SK-N-SH treated with all-trans-retinoic acid at 6 μM for 48 hours (cell line): ENCODE measurements at regions not wholly inside any gene's neighbourhood (a gene's known extent, or its start where the extent isn't known, plus 50 kb on each side); places are given as distances from the start of the nearest gene placed in this dataset.

Source experiments
- ATAC-seq: fragments of 200-7000 bp; cut with Tn5 transposase; 3 replicates; pipeline ENCODE4 v1.9.1; 2020; ENCODE audit warnings: mild to moderate bottlenecking, moderate library complexity
- ARNTL ChIP-seq: fragments of 450-650 bp; formaldehyde crosslinking; IDR thresholded peaks from 2 replicates; pipeline ENCODE4 v1.5.0; 2020; ENCODE audit warnings: low read depth, mild to moderate bottlenecking, moderate library complexity, borderline replicate concordance
- BACH2 ChIP-seq: fragments of 250-450 bp; sonication (Bioruptor Pico); IDR thresholded peaks from 2 replicates; pipeline ENCODE4 v1.9.0; 2021; ENCODE audit warnings: mild to moderate bottlenecking, borderline replicate concordance
- CSDC2 ChIP-seq: fragments of 250-450 bp; sonication (Bioruptor Pico); IDR thresholded peaks from 2 replicates; pipeline ENCODE4 v1.5.0; 2020; ENCODE audit warnings: mild to moderate bottlenecking, moderate library complexity
- ESRRG ChIP-seq: fragments of 250-450 bp; sonication (Bioruptor Pico); IDR thresholded peaks from 2 replicates; pipeline ENCODE4 v1.6.1; 2021; ENCODE audit warnings: mild to moderate bottlenecking
- GLIS3 ChIP-seq: fragments of 250-450 bp; sonication (Bioruptor Pico); IDR thresholded peaks from 2 replicates; pipeline ENCODE4 v1.5.0; 2020; ENCODE audit warnings: mild to moderate bottlenecking, moderate library complexity
- ISL1 ChIP-seq: fragments of 250-450 bp; sonication (Bioruptor Pico); IDR thresholded peaks from 2 replicates; pipeline ENCODE4 v2.1.2; 2022; ENCODE audit warnings: mild to moderate bottlenecking, moderate library complexity
- OSR1 ChIP-seq: fragments of 250-450 bp; sonication (Bioruptor Pico); IDR thresholded peaks from 2 replicates; pipeline ENCODE4 v1.8.0; 2022; ENCODE audit warnings: moderate library complexity, mild to moderate bottlenecking, inconsistent platforms
- PPARA ChIP-seq: fragments of 250-450 bp; sonication (Bioruptor Pico); IDR thresholded peaks from 2 replicates; pipeline ENCODE4 v1.5.0; 2020; ENCODE audit warnings: mild to moderate bottlenecking, borderline replicate concordance
- RARB ChIP-seq: fragments of 250-450 bp; sonication (Bioruptor Pico); IDR thresholded peaks from 2 replicates; pipeline ENCODE4 v1.8.0; 2021; ENCODE audit warnings: mild to moderate bottlenecking, moderate library complexity
- SNAI2 ChIP-seq: fragments of 250-450 bp; sonication (Bioruptor Pico); IDR thresholded peaks from 2 replicates; pipeline ENCODE4 v1.5.0; 2020; ENCODE audit warnings: mild to moderate bottlenecking, moderate library complexity
- TCF4 ChIP-seq: fragments of 250-450 bp; sonication (Bioruptor Pico); IDR thresholded peaks from 2 replicates; pipeline ENCODE4 v1.8.0; 2021; ENCODE audit warnings: mild to moderate bottlenecking, moderate library complexity, borderline replicate concordance
- TOX ChIP-seq: fragments of 250-450 bp; sonication (Bioruptor Pico); IDR thresholded peaks from 2 replicates; pipeline ENCODE4 v1.8.0; 2021; ENCODE audit warnings: mild to moderate bottlenecking, moderate library complexity, borderline replicate concordance
- ZC3H10 ChIP-seq: fragments of 250-450 bp; sonication (Bioruptor Pico); IDR thresholded peaks from 2 replicates; pipeline ENCODE4 v1.5.1; 2021; ENCODE audit warnings: mild to moderate bottlenecking, moderate library complexity
- ZFP3 ChIP-seq: fragments of 250-450 bp; sonication (Bioruptor Pico); IDR thresholded peaks from 2 replicates; pipeline ENCODE4 v1.5.0; 2020; ENCODE audit warnings: mild to moderate bottlenecking, moderate library complexity
- ZFP30 ChIP-seq: fragments of 450-650 bp; formaldehyde crosslinking; IDR thresholded peaks from 2 replicates; pipeline ENCODE4 v1.5.0; 2022; ENCODE audit warnings: mild to moderate bottlenecking, moderate library complexity
- ZNF565 ChIP-seq: fragments of 450-650 bp; formaldehyde crosslinking; conservative IDR thresholded peaks from 2 replicates; pipeline ENCODE4 v1.5.0; 2020; ENCODE audit warnings: low read depth, mild to moderate bottlenecking, moderate library complexity
- ZNF70 ChIP-seq: fragments of 450-650 bp; formaldehyde crosslinking; IDR thresholded peaks from 2 replicates; pipeline ENCODE4 v1.5.0; 2020; ENCODE audit warnings: mild to moderate bottlenecking, moderate library complexity
- ZNF8 ChIP-seq: fragments of 450-650 bp; formaldehyde crosslinking; IDR thresholded peaks from 2 replicates; pipeline ENCODE4 v1.5.0; 2020; ENCODE audit warnings: mild to moderate bottlenecking, moderate library complexity
- TF ChIP-seq, protein P1 (sequence below): fragments of 250-450 bp; sonication (Bioruptor Pico); IDR thresholded peaks from 2 replicates; pipeline ENCODE4 v1.5.0; 2020; ENCODE audit warnings: mild to moderate bottlenecking, moderate library complexity
- TF ChIP-seq, protein P2 (sequence below): fragments of 250-450 bp; sonication (Bioruptor Pico); IDR thresholded peaks from 2 replicates; pipeline ENCODE4 v1.5.1; 2020; ENCODE audit warnings: low read depth, mild to moderate bottlenecking, moderate library complexity
- TF ChIP-seq, protein P3 (sequence below): fragments of 250-450 bp; sonication (Bioruptor Pico); IDR thresholded peaks from 2 replicates; pipeline ENCODE4 v1.5.1; 2021; ENCODE audit warnings: mild to moderate bottlenecking, moderate library complexity
- TF ChIP-seq, protein P4 (sequence below): fragments of 250-450 bp; sonication (Bioruptor Pico); IDR thresholded peaks from 2 replicates; pipeline ENCODE4 v1.8.0; 2020; ENCODE audit warnings: mild to moderate bottlenecking, moderate library complexity, borderline replicate concordance
- TF ChIP-seq, protein P5 (sequence below): fragments of 250-450 bp; sonication (Bioruptor Pico); IDR thresholded peaks from 2 replicates; pipeline ENCODE4 v1.8.0; 2021; ENCODE audit warnings: low read depth, mild to moderate bottlenecking, moderate library complexity, borderline replicate concordance

DNA sequence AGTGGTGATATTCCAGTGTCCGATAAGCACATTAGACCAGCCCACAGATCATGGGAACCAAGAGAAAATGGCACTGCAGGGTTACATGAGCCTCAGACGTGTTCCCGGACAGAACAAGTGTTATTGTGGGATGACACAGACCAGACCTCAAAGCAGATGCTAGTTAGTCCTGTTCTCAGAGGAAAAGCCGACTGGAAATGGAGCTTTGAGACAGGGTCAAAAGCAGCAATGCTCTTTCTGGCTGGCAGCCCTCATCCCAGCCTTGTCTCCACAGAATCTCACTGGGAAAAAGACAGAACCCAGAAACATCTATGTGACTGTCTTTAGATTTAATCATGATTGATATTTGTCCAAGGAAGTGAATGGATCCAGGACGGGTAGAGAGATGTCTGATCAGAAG, 506.8 kb downstream of the INSC start:
- TF ChIP-seq, protein P1, sequence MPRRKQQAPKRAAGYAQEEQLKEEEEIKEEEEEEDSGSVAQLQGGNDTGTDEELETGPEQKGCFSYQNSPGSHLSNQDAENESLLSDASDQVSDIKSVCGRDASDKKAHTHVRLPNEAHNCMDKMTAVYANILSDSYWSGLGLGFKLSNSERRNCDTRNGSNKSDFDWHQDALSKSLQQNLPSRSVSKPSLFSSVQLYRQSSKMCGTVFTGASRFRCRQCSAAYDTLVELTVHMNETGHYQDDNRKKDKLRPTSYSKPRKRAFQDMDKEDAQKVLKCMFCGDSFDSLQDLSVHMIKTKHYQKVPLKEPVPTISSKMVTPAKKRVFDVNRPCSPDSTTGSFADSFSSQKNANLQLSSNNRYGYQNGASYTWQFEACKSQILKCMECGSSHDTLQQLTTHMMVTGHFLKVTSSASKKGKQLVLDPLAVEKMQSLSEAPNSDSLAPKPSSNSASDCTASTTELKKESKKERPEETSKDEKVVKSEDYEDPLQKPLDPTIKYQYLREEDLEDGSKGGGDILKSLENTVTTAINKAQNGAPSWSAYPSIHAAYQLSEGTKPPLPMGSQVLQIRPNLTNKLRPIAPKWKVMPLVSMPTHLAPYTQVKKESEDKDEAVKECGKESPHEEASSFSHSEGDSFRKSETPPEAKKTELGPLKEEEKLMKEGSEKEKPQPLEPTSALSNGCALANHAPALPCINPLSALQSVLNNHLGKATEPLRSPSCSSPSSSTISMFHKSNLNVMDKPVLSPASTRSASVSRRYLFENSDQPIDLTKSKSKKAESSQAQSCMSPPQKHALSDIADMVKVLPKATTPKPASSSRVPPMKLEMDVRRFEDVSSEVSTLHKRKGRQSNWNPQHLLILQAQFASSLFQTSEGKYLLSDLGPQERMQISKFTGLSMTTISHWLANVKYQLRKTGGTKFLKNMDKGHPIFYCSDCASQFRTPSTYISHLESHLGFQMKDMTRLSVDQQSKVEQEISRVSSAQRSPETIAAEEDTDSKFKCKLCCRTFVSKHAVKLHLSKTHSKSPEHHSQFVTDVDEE (CRISPR knock-in tag): peak; percentile 94
- TF ChIP-seq SNAI2 (CRISPR knock-in tag): peak; percentile 84; the same call in 1 of the 2 replicates
- TF ChIP-seq TCF4 (CRISPR knock-in tag): peak; percentile 96
- TF ChIP-seq, protein P2, sequence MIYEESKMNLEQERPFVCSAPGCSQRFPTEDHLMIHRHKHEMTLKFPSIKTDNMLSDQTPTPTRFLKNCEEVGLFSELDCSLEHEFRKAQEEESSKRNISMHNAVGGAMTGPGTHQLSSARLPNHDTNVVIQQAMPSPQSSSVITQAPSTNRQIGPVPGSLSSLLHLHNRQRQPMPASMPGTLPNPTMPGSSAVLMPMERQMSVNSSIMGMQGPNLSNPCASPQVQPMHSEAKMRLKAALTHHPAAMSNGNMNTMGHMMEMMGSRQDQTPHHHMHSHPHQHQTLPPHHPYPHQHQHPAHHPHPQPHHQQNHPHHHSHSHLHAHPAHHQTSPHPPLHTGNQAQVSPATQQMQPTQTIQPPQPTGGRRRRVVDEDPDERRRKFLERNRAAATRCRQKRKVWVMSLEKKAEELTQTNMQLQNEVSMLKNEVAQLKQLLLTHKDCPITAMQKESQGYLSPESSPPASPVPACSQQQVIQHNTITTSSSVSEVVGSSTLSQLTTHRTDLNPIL (CRISPR knock-in tag): no peak; the same call in 1 of the 2 replicates
- no peak for TF ChIP-seq ESRRG
- peak; percentile 84 for TF ChIP-seq ISL1 (CRISPR knock-in tag)
- 0 out of 2 replicates have a peak, but pooled peaks have one; percentile 19 for TF ChIP-seq BACH2
- TF ChIP-seq, protein P3, sequence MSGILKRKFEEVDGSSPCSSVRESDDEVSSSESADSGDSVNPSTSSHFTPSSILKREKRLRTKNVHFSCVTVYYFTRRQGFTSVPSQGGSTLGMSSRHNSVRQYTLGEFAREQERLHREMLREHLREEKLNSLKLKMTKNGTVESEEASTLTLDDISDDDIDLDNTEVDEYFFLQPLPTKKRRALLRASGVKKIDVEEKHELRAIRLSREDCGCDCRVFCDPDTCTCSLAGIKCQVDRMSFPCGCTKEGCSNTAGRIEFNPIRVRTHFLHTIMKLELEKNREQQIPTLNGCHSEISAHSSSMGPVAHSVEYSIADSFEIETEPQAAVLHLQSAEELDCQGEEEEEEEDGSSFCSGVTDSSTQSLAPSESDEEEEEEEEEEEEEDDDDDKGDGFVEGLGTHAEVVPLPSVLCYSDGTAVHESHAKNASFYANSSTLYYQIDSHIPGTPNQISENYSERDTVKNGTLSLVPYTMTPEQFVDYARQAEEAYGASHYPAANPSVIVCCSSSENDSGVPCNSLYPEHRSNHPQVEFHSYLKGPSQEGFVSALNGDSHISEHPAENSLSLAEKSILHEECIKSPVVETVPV: peak; percentile 48; the same call in 1 of the 2 replicates
- no peak for TF ChIP-seq RARB (CRISPR knock-in tag)
- no peak for TF ChIP-seq CSDC2 (CRISPR knock-in tag)
- TF ChIP-seq ZNF70 (CRISPR knock-in tag): 0 out of 2 replicates have a peak, but pooled peaks have one; percentile 40
- TF ChIP-seq PPARA (CRISPR knock-in tag): 0 out of 2 replicates have a peak, but pooled peaks have one; percentile 31
- TF ChIP-seq, all 23 proteins: peak for 8
- ATAC-seq: peak; percentile 51; the same call in 1 of the 3 replicates

DNA sequence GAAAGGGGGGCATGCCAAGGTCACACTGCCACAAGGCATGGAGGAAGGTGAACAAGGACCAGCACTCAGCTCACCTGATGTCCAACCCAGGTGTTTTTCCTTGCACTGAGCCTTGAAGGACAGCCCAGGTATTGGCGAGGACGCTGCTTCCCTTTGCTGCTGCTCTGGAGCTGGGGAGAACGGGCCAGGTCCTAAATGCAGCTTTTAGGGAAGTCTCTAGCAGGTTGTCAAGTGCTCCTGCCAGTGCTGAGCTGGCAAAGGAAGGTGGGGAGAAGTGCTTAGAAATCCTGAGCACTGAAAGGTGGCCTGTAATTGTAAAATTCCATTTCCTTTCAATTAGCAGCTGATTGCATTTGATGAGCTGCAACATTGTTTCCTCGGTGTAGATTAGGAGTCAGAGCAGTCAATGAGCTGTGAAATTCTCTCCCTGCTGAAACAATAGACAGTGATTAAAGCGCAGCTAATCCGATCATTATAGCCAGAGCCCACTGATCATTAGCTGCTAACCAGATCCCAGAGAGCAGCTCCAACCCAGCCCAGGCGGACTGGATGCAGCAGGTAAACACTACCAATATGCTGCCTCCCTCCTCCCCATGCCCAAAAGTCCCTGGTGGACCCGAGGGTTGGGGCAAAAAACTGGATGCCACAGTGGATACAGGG, 507.6 kb downstream of the INSC start:
- TF ChIP-seq ZNF565 (CRISPR knock-in tag): no peak
- TF ChIP-seq, protein P2 (CRISPR knock-in tag): no peak
- TF ChIP-seq ZFP30 (CRISPR knock-in tag): no peak
- no peak for TF ChIP-seq ZNF70 (CRISPR knock-in tag)
- TF ChIP-seq TOX (CRISPR knock-in tag): no peak
- TF ChIP-seq ESRRG: no peak
- TF ChIP-seq ZC3H10 (CRISPR knock-in tag): no peak

DNA sequence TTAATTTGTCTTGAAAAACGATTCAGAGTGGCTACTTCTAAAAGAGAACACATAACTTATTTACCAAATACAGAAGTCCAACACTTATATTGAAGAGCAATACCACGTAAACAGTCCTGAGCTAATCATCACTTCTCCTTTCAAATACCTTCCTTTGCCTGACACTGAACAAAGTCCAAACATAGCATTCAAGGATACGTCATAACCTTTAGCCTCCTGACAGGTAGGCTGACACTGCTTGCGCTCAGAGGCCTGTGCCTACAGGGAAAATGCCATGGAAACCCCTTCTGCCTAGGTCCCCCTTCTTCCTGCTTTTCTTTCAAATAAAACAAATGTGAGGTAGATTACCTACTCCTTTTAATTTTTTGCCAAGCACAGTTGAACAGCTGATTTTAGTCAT, 510.0 kb downstream of the INSC start:
- TF ChIP-seq SNAI2 (CRISPR knock-in tag) (no peak), ZNF8 (CRISPR knock-in tag) (no peak), GLIS3 (CRISPR knock-in tag) (no peak), ESRRG (no peak), TCF4 (CRISPR knock-in tag) (no peak), ZFP30 (CRISPR knock-in tag) (no peak), ARNTL (CRISPR knock-in tag) (no peak), ISL1 (CRISPR knock-in tag) (no peak), OSR1 (no peak), PPARA (CRISPR knock-in tag) (no peak), RARB (CRISPR knock-in tag) (no peak), ZNF565 (CRISPR knock-in tag) (no peak), ZFP3 (CRISPR knock-in tag) (no peak)
- TF ChIP-seq, protein P4, sequence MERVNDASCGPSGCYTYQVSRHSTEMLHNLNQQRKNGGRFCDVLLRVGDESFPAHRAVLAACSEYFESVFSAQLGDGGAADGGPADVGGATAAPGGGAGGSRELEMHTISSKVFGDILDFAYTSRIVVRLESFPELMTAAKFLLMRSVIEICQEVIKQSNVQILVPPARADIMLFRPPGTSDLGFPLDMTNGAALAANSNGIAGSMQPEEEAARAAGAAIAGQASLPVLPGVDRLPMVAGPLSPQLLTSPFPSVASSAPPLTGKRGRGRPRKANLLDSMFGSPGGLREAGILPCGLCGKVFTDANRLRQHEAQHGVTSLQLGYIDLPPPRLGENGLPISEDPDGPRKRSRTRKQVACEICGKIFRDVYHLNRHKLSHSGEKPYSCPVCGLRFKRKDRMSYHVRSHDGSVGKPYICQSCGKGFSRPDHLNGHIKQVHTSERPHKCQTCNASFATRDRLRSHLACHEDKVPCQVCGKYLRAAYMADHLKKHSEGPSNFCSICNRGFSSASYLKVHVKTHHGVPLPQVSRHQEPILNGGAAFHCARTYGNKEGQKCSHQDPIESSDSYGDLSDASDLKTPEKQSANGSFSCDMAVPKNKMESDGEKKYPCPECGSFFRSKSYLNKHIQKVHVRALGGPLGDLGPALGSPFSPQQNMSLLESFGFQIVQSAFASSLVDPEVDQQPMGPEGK: no peak
- TF ChIP-seq, protein P5, sequence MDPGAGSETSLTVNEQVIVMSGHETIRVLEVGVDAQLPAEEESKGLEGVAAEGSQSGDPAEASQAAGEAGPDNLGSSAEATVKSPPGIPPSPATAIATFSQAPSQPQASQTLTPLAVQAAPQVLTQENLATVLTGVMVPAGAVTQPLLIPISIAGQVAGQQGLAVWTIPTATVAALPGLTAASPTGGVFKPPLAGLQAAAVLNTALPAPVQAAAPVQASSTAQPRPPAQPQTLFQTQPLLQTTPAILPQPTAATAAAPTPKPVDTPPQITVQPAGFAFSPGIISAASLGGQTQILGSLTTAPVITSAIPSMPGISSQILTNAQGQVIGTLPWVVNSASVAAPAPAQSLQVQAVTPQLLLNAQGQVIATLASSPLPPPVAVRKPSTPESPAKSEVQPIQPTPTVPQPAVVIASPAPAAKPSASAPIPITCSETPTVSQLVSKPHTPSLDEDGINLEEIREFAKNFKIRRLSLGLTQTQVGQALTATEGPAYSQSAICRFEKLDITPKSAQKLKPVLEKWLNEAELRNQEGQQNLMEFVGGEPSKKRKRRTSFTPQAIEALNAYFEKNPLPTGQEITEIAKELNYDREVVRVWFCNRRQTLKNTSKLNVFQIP: no peak
- no peak for ATAC-seq

More for the DNA sequence above, 507.6 kb downstream of the INSC start:
- ATAC-seq: no peak
